Smooth muscle cell (in vitro differentiated cells): ENCODE measurements at regions not wholly inside any gene's neighbourhood (a gene's known extent, or its start where the extent isn't known, plus 50 kb on each side); places are given as distances from the start of the nearest gene placed in this dataset.

Experiments used
- DNase-seq: peaks from one replicate; lab custom pipeline; 2025; ENCODE audit not compliant: unreplicated experiment; lab: John Stamatoyannopoulos, UW
- H2AFZ ChIP-seq: fragments of 200-600 bp; sonication (generic); 2 replicates; pipeline ENCODE4 v1.6.0; 2016; ENCODE audit warnings: antibody characterized with exemption, low read depth, mild to moderate bottlenecking
- H3F3A ChIP-seq: fragments of 200-600 bp; sonication (generic); 2 replicates; pipeline ENCODE4 v1.6.0; 2017; ENCODE audit warnings: antibody characterized with exemption, low read depth
- H3K27ac ChIP-seq: fragments of 200-600 bp; sonication (generic); 2 replicates; pipeline ENCODE4 v1.5.1; 2016; ENCODE audit warnings: low read depth, mild to moderate bottlenecking
- H3K27me3 ChIP-seq: fragments of 200-600 bp; sonication (generic); 2 replicates; pipeline ENCODE4 v1.6.1; 2016; ENCODE audit warnings: low read depth, mild to moderate bottlenecking
- H3K36me3 ChIP-seq: fragments of 200-600 bp; sonication (generic); 2 replicates; pipeline ENCODE4 v1.5.1; 2016; ENCODE audit warnings: low read depth
- H3K4me1 ChIP-seq: fragments of 200-600 bp; sonication (generic); 2 replicates; pipeline ENCODE4 v1.5.1; 2016; ENCODE audit warnings: low read depth
- H3K4me2 ChIP-seq: fragments of 200-600 bp; sonication (generic); 2 replicates; pipeline ENCODE4 v1.6.0; 2016; ENCODE audit warnings: mild to moderate bottlenecking
- H3K4me3 ChIP-seq: fragments of 200-600 bp; sonication (generic); 2 replicates; pipeline ENCODE4 v1.5.1; 2016; ENCODE audit warnings: mild to moderate bottlenecking
- H3K79me2 ChIP-seq: fragments of 200-600 bp; sonication (generic); 2 replicates; pipeline ENCODE4 v1.6.0; 2016; ENCODE audit warnings: low read depth, mild to moderate bottlenecking
- H3K9ac ChIP-seq: fragments of 200-600 bp; sonication (generic); 2 replicates; pipeline ENCODE4 v1.6.0; 2016; ENCODE audit warnings: low read depth
- H3K9me3 ChIP-seq: fragments of 200-600 bp; sonication (generic); replicated peaks from 2 replicates; pipeline ENCODE4 v1.5.1; 2016; ENCODE audit warnings: low read depth
- H4K20me1 ChIP-seq: fragments of 200-600 bp; sonication (generic); 2 replicates; pipeline ENCODE4 v1.6.0; 2016; ENCODE audit warnings: low read depth
- WGBS: methylation state at CpG from one replicate; pipeline ENCODE4 v1.1.7; 2016; ENCODE audit warnings: low lambda C conversion rate; 5-methylcytosine and 5-hydroxymethylcytosine counted together
- TF ChIP-seq, protein P1 (sequence below): fragments of 200-600 bp; sonication (generic); IDR thresholded peaks from 2 replicates; pipeline ENCODE4 v1.5.1; 2017; ENCODE audit warnings: borderline replicate concordance, mild to moderate bottlenecking, antibody characterized with exemption; ENCODE audit not compliant: insufficient read depth, poor library complexity, severe bottlenecking

DNA sequence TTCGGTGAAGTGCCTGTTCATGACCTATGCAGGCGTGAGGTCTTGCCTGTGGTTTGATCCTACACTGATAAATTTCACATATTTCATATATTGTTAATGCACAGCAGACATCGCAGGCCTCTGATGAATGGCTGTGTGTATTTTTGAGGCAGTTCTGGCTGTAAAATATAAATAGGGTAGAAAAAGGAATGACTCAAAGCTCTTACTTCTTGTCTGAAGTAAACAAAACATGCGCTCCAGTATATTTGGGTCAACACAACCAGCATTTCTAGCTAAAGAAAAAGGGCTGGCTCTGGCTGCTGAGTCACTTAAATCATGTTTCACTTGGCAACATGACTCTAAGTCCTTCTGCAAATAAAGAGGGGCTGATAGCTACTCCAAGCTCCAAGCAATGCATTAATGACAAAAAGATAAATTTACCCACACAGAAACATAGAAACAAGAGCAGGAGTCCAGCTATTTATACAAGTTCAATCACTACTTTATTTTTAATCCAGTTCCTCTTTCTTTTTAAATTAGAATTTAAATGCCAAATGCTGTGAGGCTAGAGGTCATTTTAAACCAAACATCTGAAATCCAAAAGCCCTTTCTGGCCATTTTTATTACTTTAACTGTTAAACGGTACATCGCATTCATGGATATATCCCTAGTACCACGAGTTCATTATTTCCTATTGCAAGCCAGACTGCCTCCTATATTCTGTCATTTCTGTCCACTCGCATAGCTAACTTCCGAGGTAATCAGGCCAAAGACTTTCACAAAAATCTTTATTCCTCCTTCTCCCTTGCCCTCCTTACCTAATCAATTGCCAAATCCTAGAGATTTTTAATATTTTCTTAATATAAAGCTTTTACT, 54.3 kb upstream of the TMCC3 start:
- no peaks in the 10 kb centered on the region for H3K9me3 ChIP-seq
- peak overlapping the region; percentile 65 for H3K4me2 ChIP-seq
- no peak overlapping the region for H2AFZ ChIP-seq
- H3K27me3 ChIP-seq = no peaks in the 10 kb centered on the region
- no peak for DNase-seq
- no peak overlapping the region for H3K4me3 ChIP-seq
- H3K36me3 ChIP-seq = no peaks in the 10 kb centered on the region
- H3K9ac ChIP-seq = peak overlapping the region; percentile 58
- WGBS = 36% methylated on average over 9 of the region's 9 CpGs
- no peaks in the 10 kb centered on the region for H4K20me1 ChIP-seq
- no peaks in the 10 kb centered on the region for H3K79me2 ChIP-seq
- TF ChIP-seq, protein P1, sequence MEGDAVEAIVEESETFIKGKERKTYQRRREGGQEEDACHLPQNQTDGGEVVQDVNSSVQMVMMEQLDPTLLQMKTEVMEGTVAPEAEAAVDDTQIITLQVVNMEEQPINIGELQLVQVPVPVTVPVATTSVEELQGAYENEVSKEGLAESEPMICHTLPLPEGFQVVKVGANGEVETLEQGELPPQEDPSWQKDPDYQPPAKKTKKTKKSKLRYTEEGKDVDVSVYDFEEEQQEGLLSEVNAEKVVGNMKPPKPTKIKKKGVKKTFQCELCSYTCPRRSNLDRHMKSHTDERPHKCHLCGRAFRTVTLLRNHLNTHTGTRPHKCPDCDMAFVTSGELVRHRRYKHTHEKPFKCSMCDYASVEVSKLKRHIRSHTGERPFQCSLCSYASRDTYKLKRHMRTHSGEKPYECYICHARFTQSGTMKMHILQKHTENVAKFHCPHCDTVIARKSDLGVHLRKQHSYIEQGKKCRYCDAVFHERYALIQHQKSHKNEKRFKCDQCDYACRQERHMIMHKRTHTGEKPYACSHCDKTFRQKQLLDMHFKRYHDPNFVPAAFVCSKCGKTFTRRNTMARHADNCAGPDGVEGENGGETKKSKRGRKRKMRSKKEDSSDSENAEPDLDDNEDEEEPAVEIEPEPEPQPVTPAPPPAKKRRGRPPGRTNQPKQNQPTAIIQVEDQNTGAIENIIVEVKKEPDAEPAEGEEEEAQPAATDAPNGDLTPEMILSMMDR = no peak
- H3K27ac ChIP-seq = peak overlapping the region; percentile 91
- peaks cover 7% of the 10 kb centered on the region for H3K4me1 ChIP-seq
- H3F3A ChIP-seq = peaks cover 3% of the 10 kb centered on the region

DNA sequence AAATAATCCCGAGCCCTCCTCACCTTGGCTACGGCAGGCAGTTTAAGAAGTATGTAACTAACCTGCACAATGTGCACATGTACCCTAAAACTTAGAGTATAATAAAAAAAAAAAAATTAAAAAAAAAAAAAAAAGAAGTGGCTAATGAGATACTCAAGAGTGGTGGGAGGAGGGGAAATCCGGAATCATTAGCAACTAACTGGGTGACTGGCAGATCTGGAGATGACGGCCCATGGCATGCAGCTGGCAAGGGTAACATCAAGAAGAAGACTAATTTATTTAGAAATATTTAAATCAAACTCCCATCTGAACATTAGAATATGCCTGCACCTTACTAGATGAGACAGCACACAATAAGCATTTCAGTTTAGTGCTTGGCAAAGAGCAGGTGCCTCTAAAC, 52.3 kb upstream of the TMCC3 start:
- Histone ChIP-seq H3K27me3 (no peaks in the 10 kb centered on the region), H3K27ac (no peak overlapping the region), H3K4me2 (no peak overlapping the region), H3K9me3 (no peaks in the 10 kb centered on the region), H3K9ac (no peak overlapping the region), H4K20me1 (no peaks in the 10 kb centered on the region), H3K36me3 (no peaks in the 10 kb centered on the region), H3K79me2 (no peaks in the 10 kb centered on the region), H3K4me3 (no peak overlapping the region), H2AFZ (no peak overlapping the region), H3K4me1 (peaks cover 7% of the 10 kb centered on the region), H3F3A (peaks cover 3% of the 10 kb centered on the region)
- TF ChIP-seq, protein P1 = no peak
- DNase-seq = no peak
- 96% methylated on average over 4 of the region's 4 CpGs for WGBS

DNA sequence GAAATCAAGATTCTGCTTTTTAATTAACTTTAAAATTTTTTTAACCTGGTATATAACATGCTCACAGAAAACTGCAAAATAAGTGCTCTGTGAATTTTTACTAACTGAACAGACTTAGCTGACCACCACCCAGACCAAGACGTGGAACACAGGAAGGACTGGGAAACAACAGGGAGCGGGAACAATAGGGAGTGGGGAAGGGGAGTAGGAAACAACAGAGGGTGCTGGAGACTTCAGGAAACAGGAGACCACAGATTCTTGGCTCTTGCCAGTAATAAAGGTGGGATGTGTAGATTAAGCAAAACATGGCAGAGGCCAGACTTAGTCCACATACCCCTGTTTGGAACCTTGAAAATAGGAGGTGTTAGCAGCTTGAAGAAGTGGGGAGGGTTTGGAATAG, 51.4 kb upstream of the TMCC3 start:
- TF ChIP-seq, protein P1 = no peak
- H3K4me1 ChIP-seq = peaks cover 7% of the 10 kb centered on the region
- no peak overlapping the region for H3K4me3 ChIP-seq
- H4K20me1 ChIP-seq = no peaks in the 10 kb centered on the region
- H3K36me3 ChIP-seq = no peaks in the 10 kb centered on the region
- no peak overlapping the region for H3K4me2 ChIP-seq
- H2AFZ ChIP-seq = no peak overlapping the region
- H3K9ac ChIP-seq = no peak overlapping the region
- H3K9me3 ChIP-seq = no peaks in the 10 kb centered on the region
- 82% methylated on average over 2 of the region's 2 CpGs for WGBS
- no peaks in the 10 kb centered on the region for H3K79me2 ChIP-seq
- H3K27ac ChIP-seq = no peak overlapping the region
- DNase-seq = no peak
- peaks cover 3% of the 10 kb centered on the region for H3F3A ChIP-seq
- H3K27me3 ChIP-seq = no peaks in the 10 kb centered on the region

DNA sequence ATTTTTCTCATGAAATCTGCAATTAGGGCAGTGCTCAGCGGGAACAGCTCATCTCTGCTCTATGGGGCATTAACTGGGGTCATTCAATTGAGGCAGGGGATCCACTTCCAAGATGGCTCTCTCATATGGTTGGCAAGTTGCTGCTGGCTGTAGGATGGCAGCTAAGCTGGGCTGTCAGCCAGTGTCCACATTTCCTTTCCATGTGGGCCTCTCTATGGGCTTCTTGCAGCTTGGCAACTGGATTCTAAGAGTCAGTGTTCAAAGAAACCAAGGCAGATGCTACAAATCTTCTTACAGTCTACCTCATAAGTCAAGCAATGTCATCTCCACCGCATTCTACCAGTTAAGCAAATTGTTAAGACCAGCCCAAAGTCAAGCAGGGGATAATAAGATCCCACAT, 50.3 kb upstream of the TMCC3 start:
- Histone ChIP-seq H3F3A (peaks cover 3% of the 10 kb centered on the region), H3K4me2 (no peak overlapping the region), H3K4me3 (no peak overlapping the region), H2AFZ (no peak overlapping the region), H3K9ac (no peak overlapping the region), H3K36me3 (no peaks in the 10 kb centered on the region), H3K9me3 (no peaks in the 10 kb centered on the region), H3K27ac (no peak overlapping the region), H3K27me3 (no peaks in the 10 kb centered on the region), H3K79me2 (no peaks in the 10 kb centered on the region), H4K20me1 (no peaks in the 10 kb centered on the region), H3K4me1 (peaks cover 7% of the 10 kb centered on the region)
- no peak for DNase-seq
- 89% methylated on average over 2 of the region's 2 CpGs for WGBS
- TF ChIP-seq, protein P1 = no peak
